Right atrium auricular region (tissue), 2 donors: ENCODE measurements at regions not wholly inside any gene's neighbourhood (a gene's known extent, or its start where the extent isn't known, plus 50 kb on each side); places are given as distances from the start of the nearest gene placed in this dataset.

Source experiments
- DNase-seq: peaks from one replicate; pipeline ENCODE4 v3.0.0-alpha.2; 2019; ENCODE audit warnings: low spot score
- H3K27ac ChIP-seq, 2 donors: fragments of 200-600 bp; sonication (generic); 1 replicate in 1 of 2; 2 replicates in 1 of 2; pipeline ENCODE4 v1.5.1; 2016 to 2019
- H3K27me3 ChIP-seq, 2 donors: fragments of 200-600 bp; sonication (generic); one replicate each; pipeline versions ENCODE4 v1.5.1 to v1.6.0; 2017 to 2019
- H3K36me3 ChIP-seq: fragments of 200-600 bp; sonication (generic); one replicate; pipeline ENCODE4 v1.5.1; 2016
- H3K4me1 ChIP-seq, 2 donors: fragments of 200-600 bp; sonication (generic); one replicate each; pipeline versions ENCODE4 v1.5.1 to v1.6.0; 2017 to 2019
- H3K4me3 ChIP-seq, 2 donors: fragments of 200-600 bp; sonication (generic); 1 replicate in 1 of 2; 2 replicates in 1 of 2; pipeline ENCODE4 v1.5.1; 2017 to 2019; ENCODE audit warnings: mild to moderate bottlenecking in 1 of 2, moderate library complexity in 1 of 2
- H3K9me3 ChIP-seq, 2 donors: fragments of 200-600 bp; sonication (generic); one replicate each; pipeline ENCODE4 v1.5.1; 2019
- CTCF ChIP-seq, 2 donors: fragments of 200-600 bp; sonication (generic); IDR thresholded peaks; one replicate each; pipeline ENCODE4 v1.5.1; 2019; ENCODE audit warnings: antibody characterized with exemption in 2 of 2

GRCh38 chr1:234999513-234999940 is 129.1 kb downstream of the TOMM20 start:
- DNase-seq, result no peak
- no peak for TF ChIP-seq CTCF (IDR thresholded peaks at IDR 0.05)
- Histone ChIP-seq H3K27ac (peak overlapping the region in 1 of 2 donors; percentile 98), H3K27me3 (no peaks in the 10 kb centered on the region), H3K4me1 (peaks cover 0 to 30% of the 10 kb centered on the region in 2 donors), H3K36me3 (no peaks in the 10 kb centered on the region), H3K4me3 (no peak overlapping the region), H3K9me3 (no peaks in the 10 kb centered on the region)

- DNase-seq, result peak; percentile 88
Measured at GRCh38 chr1:234997896-234998741, 130.5 kb downstream of the TOMM20 start.

GRCh38 chr1:234997201-234997895 is 131.3 kb downstream of the TOMM20 start:
- no peak for TF ChIP-seq CTCF (IDR thresholded peaks at IDR 0.05)
- peak overlapping the region in 1 of 2 donors; percentile 14 for H3K4me3 ChIP-seq
- H3K4me1 ChIP-seq, result peaks cover 0 to 30% of the 10 kb centered on the region in 2 donors
- H3K27me3 ChIP-seq, result no peaks in the 10 kb centered on the region
- peak overlapping the region; percentile 93 to 98 for H3K27ac ChIP-seq
- H3K36me3 ChIP-seq, result no peaks in the 10 kb centered on the region
- peak; percentile 100 for DNase-seq
- no peaks in the 10 kb centered on the region for H3K9me3 ChIP-seq

More at GRCh38 chr1:234997896-234998741, 130.5 kb downstream of the TOMM20 start:
- peak overlapping the region; percentile 93 to 98 for H3K27ac ChIP-seq
- TF ChIP-seq CTCF (IDR thresholded peaks at IDR 0.05), result no peak
- H3K27me3 ChIP-seq, result no peaks in the 10 kb centered on the region
- peak overlapping the region in 1 of 2 donors; percentile 14 for H3K4me3 ChIP-seq
- peaks cover 0 to 30% of the 10 kb centered on the region in 2 donors for H3K4me1 ChIP-seq
- H3K9me3 ChIP-seq, result no peaks in the 10 kb centered on the region
- H3K36me3 ChIP-seq, result no peaks in the 10 kb centered on the region

GRCh38 chr1:234996245-234996757 is 132.3 kb downstream of the TOMM20 start:
- H3K9me3 ChIP-seq, result no peaks in the 10 kb centered on the region
- no peaks in the 10 kb centered on the region for H3K27me3 ChIP-seq
- DNase-seq, result no peak
- peaks cover 0 to 30% of the 10 kb centered on the region in 2 donors for H3K4me1 ChIP-seq
- no peak for TF ChIP-seq CTCF (IDR thresholded peaks at IDR 0.05)
- H3K27ac ChIP-seq, result peak overlapping the region; percentile 93 to 98
- H3K4me3 ChIP-seq, result no peak overlapping the region
- H3K36me3 ChIP-seq, result no peaks in the 10 kb centered on the region

GRCh38 chr1:234994436-234995295 is 134.0 kb downstream of the TOMM20 start:
- no peak for TF ChIP-seq CTCF (IDR thresholded peaks at IDR 0.05)
- no peaks in the 10 kb centered on the region for H3K36me3 ChIP-seq
- no peak for DNase-seq
- H3K4me3 ChIP-seq, result no peak overlapping the region
- no peaks in the 10 kb centered on the region for H3K9me3 ChIP-seq
- no peaks in the 10 kb centered on the region for H3K27me3 ChIP-seq
- peak overlapping the region; percentile 40 to 46 for H3K27ac ChIP-seq
- H3K4me1 ChIP-seq, result peaks cover 0 to 30% of the 10 kb centered on the region in 2 donors
